ENCODE measurements at regions not wholly inside any gene's neighbourhood (a gene's known extent, or its start where the extent isn't known, plus 50 kb on each side); places are given as distances from the start of the nearest gene placed in this dataset.

GRCh38 chr19:29154163-29154562, 58.8 kb downstream of the UQCRFS1 start:
- TF ChIP-seq MAX (IDR thresholded peaks at IDR 0.05) (no peak), EGR1 (IDR thresholded peaks at IDR 0.05) (no peak), FOXM1 (IDR thresholded peaks at IDR 0.05; ENCODE audit: borderline replicate concordance, low read depth) (no peak), USF1 (IDR thresholded peaks at IDR 0.05) (no peak), TEAD4 (IDR thresholded peaks at IDR 0.05) (no peak), TCF12 (IDR thresholded peaks at IDR 0.05; ENCODE audit: low read depth) (no peak), REST (IDR thresholded peaks at IDR 0.05; ENCODE audit: low read depth) (no peak), EP300 (IDR thresholded peaks at IDR 0.05; ENCODE audit: borderline replicate concordance) (no peak), YY1 (IDR thresholded peaks at IDR 0.05; ENCODE audit: low read depth) (no peak), NFIC (IDR thresholded peaks at IDR 0.05) (no peak), TAF1 (IDR thresholded peaks at IDR 0.05; ENCODE audit: low read depth) (no peak), ZBTB7A (IDR thresholded peaks at IDR 0.05; ENCODE audit: low read depth) (no peak), CREB1 (IDR thresholded peaks at IDR 0.05; ENCODE audit: low read depth) (no peak), RAD21 (IDR thresholded peaks at IDR 0.05; ENCODE audit: low read depth) (no peak), CEBPB (IDR thresholded peaks at IDR 0.05) (no peak)

- TF ChIP-seq TEAD4 (IDR thresholded peaks at IDR 0.05) (no peak), TCF12 (IDR thresholded peaks at IDR 0.05; ENCODE audit: low read depth) (no peak), RAD21 (IDR thresholded peaks at IDR 0.05; ENCODE audit: low read depth) (no peak), EGR1 (IDR thresholded peaks at IDR 0.05) (no peak), USF1 (IDR thresholded peaks at IDR 0.05) (no peak), ZBTB7A (IDR thresholded peaks at IDR 0.05; ENCODE audit: low read depth) (no peak), MAX (IDR thresholded peaks at IDR 0.05) (no peak), TAF1 (IDR thresholded peaks at IDR 0.05; ENCODE audit: low read depth) (no peak), FOXM1 (IDR thresholded peaks at IDR 0.05; ENCODE audit: borderline replicate concordance, low read depth) (no peak), EP300 (IDR thresholded peaks at IDR 0.05; ENCODE audit: borderline replicate concordance) (no peak), NFIC (IDR thresholded peaks at IDR 0.05) (no peak), YY1 (IDR thresholded peaks at IDR 0.05; ENCODE audit: low read depth) (no peak)
Measured at GRCh38 chr19:29145756-29146155, 67.2 kb downstream of the UQCRFS1 start.

- no peak for TF ChIP-seq ZBTB7A (IDR thresholded peaks at IDR 0.05; ENCODE audit: low read depth)
- TF ChIP-seq USF1 (IDR thresholded peaks at IDR 0.05) = no peak
- TF ChIP-seq TAF1 (IDR thresholded peaks at IDR 0.05; ENCODE audit: low read depth) = no peak
- no peak for TF ChIP-seq CREB1 (IDR thresholded peaks at IDR 0.05; ENCODE audit: low read depth)
- no peak for TF ChIP-seq TEAD4 (IDR thresholded peaks at IDR 0.05)
- TF ChIP-seq REST (IDR thresholded peaks at IDR 0.05; ENCODE audit: low read depth) = no peak
- no peak for TF ChIP-seq NFIC (IDR thresholded peaks at IDR 0.05)
Measured at GRCh38 chr19:29143183-29143582, 69.8 kb downstream of the UQCRFS1 start.

GRCh38 chr19:29139227-29139626, 73.7 kb downstream of the UQCRFS1 start:
- no peak for TF ChIP-seq USF1 (IDR thresholded peaks at IDR 0.05)
- no peak for TF ChIP-seq NFIC (IDR thresholded peaks at IDR 0.05)
- no peak for TF ChIP-seq CEBPB (IDR thresholded peaks at IDR 0.05)
- no peak for TF ChIP-seq REST (IDR thresholded peaks at IDR 0.05; ENCODE audit: low read depth)
- TF ChIP-seq ZBTB7A (IDR thresholded peaks at IDR 0.05; ENCODE audit: low read depth) = no peak
- TF ChIP-seq TAF1 (IDR thresholded peaks at IDR 0.05; ENCODE audit: low read depth) = no peak

Measured in Ishikawa (cell line).